Suppressor macrophage treated with lipopolysaccharide for 4 hours (primary cell): ENCODE measurements at regions not wholly inside any gene's neighbourhood (a gene's known extent, or its start where the extent isn't known, plus 50 kb on each side); places are given as distances from the start of the nearest gene placed in this dataset.

Experiments
- DNase-seq: peaks from one replicate; pipeline ENCODE4 v3.0.0-alpha.2; 2020

DNA sequence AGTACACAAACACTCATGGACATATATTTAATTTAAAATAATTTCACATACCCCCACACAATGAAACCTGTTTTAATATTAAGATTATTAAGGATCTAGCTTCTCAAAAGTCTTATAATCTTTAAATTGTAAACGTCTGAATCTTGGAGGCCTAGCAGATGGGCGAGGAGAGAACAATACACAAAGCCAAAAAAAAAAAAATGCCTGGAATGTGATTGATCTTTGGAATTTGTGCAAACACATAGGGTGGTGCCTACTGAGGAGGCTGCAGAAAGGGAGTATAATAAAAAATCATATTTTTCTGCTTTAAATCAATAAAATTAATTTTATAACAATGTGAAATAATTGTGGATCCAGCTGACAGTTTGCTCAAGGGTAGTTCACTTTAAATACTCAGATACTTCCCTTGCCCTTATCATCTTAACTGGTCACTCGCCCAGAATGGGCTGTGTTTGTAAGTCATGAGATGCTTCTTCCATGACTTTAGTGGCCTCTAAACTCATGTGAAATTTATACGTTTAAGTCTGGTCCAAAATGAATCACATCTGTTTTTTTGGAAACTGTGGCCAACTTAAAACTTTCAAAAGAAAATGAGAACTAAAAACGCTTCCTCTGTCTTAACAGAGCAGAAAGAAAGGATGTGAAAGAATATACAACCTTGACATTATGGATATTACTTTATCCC lies 802.8 kb upstream of the CXADR start:
- no peak for DNase-seq

- DNase-seq: no peak
Measured at GRCh38 chr21:16711757-16712156, 801.1 kb upstream of the CXADR start.

GRCh38 chr21:16713331-16714117 lies 799.3 kb upstream of the CXADR start:
- no peak for DNase-seq

- no peak for DNase-seq
Measured at GRCh38 chr21:16740511-16740910, 772.3 kb upstream of the CXADR start.

GRCh38 chr21:16741141-16741665 lies 771.6 kb upstream of the CXADR start:
- DNase-seq: no peak

GRCh38 chr21:16742131-16742641 lies 770.7 kb upstream of the CXADR start:
- no peak for DNase-seq

GRCh38 chr21:16742741-16743140 lies 770.1 kb upstream of the CXADR start:
- DNase-seq: no peak

- no peak for DNase-seq
Measured at GRCh38 chr21:16743317-16743716, 769.5 kb upstream of the CXADR start.

DNA sequence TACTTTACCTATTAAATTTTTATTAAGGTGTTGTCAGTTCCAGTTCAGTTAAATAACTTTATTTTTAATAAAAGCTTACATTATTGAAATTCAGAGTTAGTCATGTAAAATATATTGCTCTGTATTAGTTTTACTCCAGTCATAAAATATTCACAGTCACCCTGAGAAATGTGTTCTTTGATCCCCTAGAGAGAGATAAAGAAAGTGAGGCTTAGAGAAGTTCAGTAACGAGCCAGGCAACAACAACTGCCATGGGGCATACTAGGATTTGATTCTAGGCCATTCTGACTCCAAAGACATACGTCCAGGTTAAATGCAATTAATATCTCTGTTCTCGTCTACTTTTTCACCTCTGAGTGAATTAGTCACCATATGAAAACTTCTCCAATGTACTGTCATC lies 761.9 kb upstream of the CXADR start:
- no peak for DNase-seq

DNA sequence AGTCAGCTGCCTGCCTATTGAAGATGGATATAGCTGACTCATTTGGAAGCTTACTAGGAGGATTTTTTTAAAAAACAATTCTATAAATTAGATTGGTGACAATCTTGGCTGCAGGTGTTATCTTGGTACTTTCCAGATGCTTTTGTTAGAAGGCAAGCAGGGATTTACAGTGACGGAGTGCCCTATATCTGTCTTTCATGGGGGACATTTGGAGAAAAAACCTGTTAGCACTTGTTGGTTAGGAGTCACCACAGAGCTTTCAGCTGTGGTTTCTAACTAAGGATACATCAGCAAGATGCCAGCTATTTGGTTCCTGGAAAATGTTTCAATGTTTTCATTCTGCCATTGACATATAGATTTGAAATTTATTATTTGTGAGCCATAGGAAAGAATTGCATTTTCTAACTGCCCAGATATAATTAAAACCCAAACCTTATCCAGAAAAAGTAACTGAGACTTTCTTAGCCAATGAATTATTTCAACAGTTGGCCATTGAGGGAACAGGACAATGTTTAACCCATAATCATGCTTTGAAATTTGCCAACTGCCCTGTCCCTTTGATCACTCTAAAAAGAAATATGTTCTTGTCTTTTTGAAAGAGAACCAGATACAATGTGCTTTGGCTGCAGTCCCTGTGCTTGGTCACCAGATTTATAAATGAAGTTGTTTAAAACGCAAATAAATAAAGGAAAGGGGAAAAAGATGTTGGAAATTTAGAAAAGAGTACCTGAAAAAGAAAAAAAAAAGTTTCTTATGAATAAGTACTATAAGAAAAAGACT lies 761.0 kb upstream of the CXADR start:
- no peak for DNase-seq

- no peak for DNase-seq
Measured at GRCh38 chr21:16752475-16752857, 760.4 kb upstream of the CXADR start.

DNA sequence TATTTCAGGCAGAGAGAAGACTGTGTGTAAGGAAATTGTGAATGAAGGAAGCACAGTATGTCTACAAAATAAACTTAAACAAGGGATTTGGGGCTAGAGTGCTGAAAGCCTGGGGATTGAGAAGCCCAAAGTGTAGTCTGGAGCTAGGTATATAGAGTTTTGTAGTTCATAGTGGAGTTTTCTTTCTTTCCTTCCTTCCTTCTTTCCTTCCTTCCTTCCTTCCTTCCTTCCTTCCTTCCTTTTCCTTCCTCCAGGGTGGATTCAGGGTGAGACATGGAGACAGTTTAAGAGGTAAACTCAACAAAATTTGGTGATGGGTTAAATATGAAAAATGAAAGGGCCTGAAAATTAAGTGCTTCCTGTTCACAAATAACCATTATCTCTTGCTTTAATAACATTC lies 757.8 kb upstream of the CXADR start:
- DNase-seq: no peak

- no peak for DNase-seq
Measured at GRCh38 chr21:16767201-16767600, 745.6 kb upstream of the CXADR start.

GRCh38 chr21:16768096-16768495 lies 744.7 kb upstream of the CXADR start:
- DNase-seq: no peak

DNA sequence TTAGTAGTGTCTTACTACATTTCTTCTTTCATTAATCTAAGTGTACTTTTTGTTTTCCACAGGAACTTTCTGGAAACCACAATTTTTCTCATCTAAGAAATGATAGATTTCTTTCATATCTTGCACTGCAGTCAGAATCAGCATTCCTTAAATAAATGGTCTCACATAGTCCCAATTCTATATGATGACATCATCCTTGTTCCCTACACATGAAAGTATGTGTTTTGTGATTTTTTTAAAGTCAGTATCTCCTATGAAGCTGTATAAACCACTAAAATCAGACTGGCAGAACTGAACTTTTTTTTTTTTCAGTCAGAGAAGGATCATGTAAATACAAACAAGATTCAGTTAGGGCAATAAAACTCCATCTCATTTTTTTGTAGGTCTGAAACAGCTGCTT lies 742.6 kb upstream of the CXADR start:
- DNase-seq: no peak

DNA sequence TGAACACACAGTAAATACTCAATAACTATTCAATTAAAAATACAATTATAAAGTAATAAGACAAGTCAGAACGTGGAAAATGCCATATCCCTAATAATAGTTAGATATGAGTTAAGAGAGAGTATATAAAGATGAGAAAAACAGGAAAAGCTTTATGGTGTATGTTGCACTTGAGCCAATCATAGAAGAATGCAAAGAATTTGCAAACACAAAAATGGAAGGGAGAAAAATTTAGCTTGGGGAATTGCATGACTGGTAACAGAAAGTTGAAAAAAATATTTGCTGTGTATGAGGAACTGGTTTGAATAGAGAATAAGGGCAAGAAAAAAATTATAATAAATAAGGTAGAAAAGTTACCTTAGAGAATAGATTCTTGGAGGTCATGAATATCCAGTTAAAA lies 739.6 kb upstream of the CXADR start:
- DNase-seq: no peak

DNA sequence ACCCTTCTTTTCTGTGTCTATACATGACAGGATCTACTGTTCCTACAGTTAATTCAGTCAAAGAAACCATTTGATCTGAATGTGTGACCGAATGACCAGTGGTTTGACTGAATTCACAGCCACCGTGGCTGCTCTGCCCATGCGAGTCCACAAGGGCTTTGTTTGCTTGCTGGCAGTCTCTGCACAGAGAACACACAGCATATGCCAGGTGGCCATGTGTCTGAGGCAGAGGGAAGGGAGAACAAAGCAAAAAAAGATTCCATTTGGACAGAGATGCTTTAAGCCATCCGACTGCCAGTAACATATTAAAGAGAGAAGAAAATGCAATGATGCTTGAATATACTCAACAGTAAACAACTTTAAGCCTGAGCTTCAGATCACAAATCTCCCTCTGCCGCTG lies 737.8 kb upstream of the CXADR start:
- no peak for DNase-seq

- no peak for DNase-seq
Measured at GRCh38 chr21:16777041-16777720, 735.7 kb upstream of the CXADR start.

DNA sequence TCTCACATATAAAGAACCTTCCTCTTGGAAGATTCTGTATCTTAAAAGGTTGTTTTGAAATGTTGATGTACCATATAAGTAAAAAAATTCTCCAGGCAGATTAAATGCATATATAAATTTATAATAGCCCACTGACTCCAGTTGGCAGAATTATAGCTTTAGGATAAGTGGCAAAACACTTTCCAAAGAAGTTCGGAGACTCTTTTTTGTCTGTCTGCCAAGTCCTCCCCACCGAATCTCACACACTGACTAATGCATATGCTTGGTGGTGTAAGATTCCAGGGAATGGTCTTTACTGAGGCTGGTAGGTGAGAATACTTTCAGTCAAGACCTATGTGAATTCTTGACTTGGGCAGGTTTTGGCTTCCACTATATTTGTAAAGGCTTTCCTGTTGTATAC lies 724.3 kb upstream of the CXADR start:
- DNase-seq: no peak

DNA sequence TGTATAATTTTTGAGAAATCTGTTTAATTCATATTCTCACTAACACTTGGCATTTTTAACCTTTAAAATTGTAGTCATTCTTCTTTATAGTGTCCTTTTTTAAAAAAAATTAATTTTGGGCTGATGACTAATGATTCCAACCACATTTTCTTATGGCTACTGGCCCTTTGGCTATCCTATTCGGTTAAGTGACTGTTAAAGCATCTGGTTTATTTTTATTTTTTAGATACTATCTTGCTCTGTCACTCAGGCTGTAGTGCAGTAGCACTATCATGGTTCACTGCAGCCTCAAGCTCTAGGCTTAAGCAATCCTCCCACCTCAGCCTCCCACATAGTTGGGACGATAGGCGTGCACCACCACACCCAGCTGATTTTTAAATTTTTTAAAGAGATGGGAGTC lies 723.2 kb upstream of the CXADR start:
- no peak for DNase-seq

- no peak for DNase-seq
Measured at GRCh38 chr21:16792101-16792500, 720.7 kb upstream of the CXADR start.

DNA sequence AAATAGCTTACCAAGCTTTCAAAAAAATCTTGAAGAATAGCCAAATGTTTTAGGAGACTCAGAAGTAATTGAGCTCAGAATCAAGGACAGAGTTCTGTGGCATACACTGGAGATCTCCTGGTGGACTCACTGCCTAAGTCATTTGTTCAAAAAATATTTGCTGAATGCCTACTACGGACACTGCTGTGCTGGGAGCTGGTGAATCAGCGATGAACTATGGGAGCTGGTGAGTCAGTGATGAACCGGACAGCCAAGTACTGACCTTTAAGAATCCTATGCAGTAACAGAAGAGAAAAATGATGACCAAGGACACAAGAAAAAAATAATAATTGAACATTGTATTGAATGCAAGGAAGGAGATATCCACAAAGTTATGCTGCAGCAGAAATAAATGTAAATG lies 717.9 kb upstream of the CXADR start:
- DNase-seq: no peak

- no peak for DNase-seq
Measured at GRCh38 chr21:16796776-16797175, 716.1 kb upstream of the CXADR start.
